DMS53 treated with DMSO at 0.1 percent for 48 hours (cell line): ENCODE measurements at regions not wholly inside any gene's neighbourhood (a gene's known extent, or its start where the extent isn't known, plus 50 kb on each side); places are given as distances from the start of the nearest gene placed in this dataset.

ENCODE experiments used
- DNase-seq: peaks from one replicate; lab custom pipeline; 2025; ENCODE audit not compliant: unreplicated experiment; lab: John Stamatoyannopoulos, UW

- DNase-seq: no peak
Measured at GRCh38 chr2:222351035-222351434, 52.2 kb upstream of the PAX3 start.

- DNase-seq: no peak
Measured at GRCh38 chr2:222352981-222353380, 54.2 kb upstream of the PAX3 start.

GRCh38 chr2:222353993-222354392 lies 55.2 kb upstream of the PAX3 start:
- DNase-seq: no peak

- DNase-seq: no peak
Measured at GRCh38 chr2:222355860-222356259, 57.1 kb upstream of the PAX3 start.

- DNase-seq: no peak
Measured at GRCh38 chr2:222357930-222358329, 59.1 kb upstream of the PAX3 start.

GRCh38 chr2:222358876-222359275 lies 60.1 kb upstream of the PAX3 start:
- DNase-seq: no peak

GRCh38 chr2:222360146-222360545 lies 61.3 kb upstream of the PAX3 start:
- no peak for DNase-seq

GRCh38 chr2:222360997-222361396 lies 62.2 kb upstream of the PAX3 start:
- no peak for DNase-seq

- no peak for DNase-seq
Measured at GRCh38 chr2:222361787-222362186, 62.6 kb upstream of the SGPP2 start.

- DNase-seq: no peak
Measured at GRCh38 chr2:222362336-222362735, 62.0 kb upstream of the SGPP2 start.

GRCh38 chr2:222364285-222364895 lies 60.0 kb upstream of the SGPP2 start:
- DNase-seq: no peak

GRCh38 chr2:222368280-222368679 lies 56.1 kb upstream of the SGPP2 start:
- DNase-seq: peak; percentile 7

- DNase-seq: no peak
Measured at GRCh38 chr2:222372993-222373392, 51.4 kb upstream of the SGPP2 start.
